ENCODE measurements at regions not wholly inside any gene's neighbourhood (a gene's known extent, or its start where the extent isn't known, plus 50 kb on each side); places are given as distances from the start of the nearest gene placed in this dataset.

GRCh38 chr13:89279374-89279773, 1608.2 kb downstream of the SLITRK5 start:
- TF ChIP-seq ZNF589 (CRISPR knock-in tag; IDR thresholded peaks at IDR 0.05; ENCODE audit: low read depth) (no peak), MYC (IDR thresholded peaks at IDR 0.05; ENCODE audit: low read depth, low read length) (no peak), MYC (CRISPR knock-in tag; IDR thresholded peaks at IDR 0.05; ENCODE audit: borderline replicate concordance, low read depth) (no peak), ZNF644 (tag; IDR thresholded peaks at IDR 0.05; ENCODE audit: low read depth) (no peak), TRIM28 (IDR thresholded peaks at IDR 0.05) (no peak), CCAR2 (IDR thresholded peaks at IDR 0.05; ENCODE audit: low read depth, low read length) (no peak), ZNF76 (CRISPR knock-in tag; IDR thresholded peaks at IDR 0.05; ENCODE audit: borderline replicate concordance) (no peak)
- Histone ChIP-seq H3K4me3 (no peak overlapping the region), H3K79me2 (ENCODE audit: control insufficient read depth, insufficient read depth, low read length) (no peaks in the 10 kb centered on the region), H3K9me1 (ENCODE audit: control insufficient read depth, insufficient read depth, low read length) (no peaks in the 10 kb centered on the region), H3K27me3 (ENCODE audit: control insufficient read depth in 2 of 2, insufficient read depth in 2 of 2, low read length in 2 of 2) (no peaks in the 10 kb centered on the region), H4K20me1 (replicated peaks; ENCODE audit: control insufficient read depth, insufficient read depth, low read length) (no peaks in the 10 kb centered on the region), H3K9ac (ENCODE audit: insufficient read depth in 1 of 2, low read depth in 2 of 2, low read length in 2 of 2) (no peak overlapping the region), H3K27ac (ENCODE audit: extremely low read depth, low read depth, low read length) (no peak overlapping the region), H3K9me3 (replicated peaks; ENCODE audit: control insufficient read depth, insufficient read depth, low read depth, low read length) (no peaks in the 10 kb centered on the region), H3K36me3 (ENCODE audit: control insufficient read depth, insufficient read depth, low read length) (no peaks in the 10 kb centered on the region), H3K4me1 (replicated peaks in 1 of 2; ENCODE audit: control insufficient read depth in 2 of 2, insufficient read depth in 2 of 2, low read length in 2 of 2) (no peaks in the 10 kb centered on the region), H2AFZ (ENCODE audit: low read depth, low read length) (no peak overlapping the region), H3K4me2 (ENCODE audit: insufficient read depth, low read length) (no peak overlapping the region)
- WGBS (ENCODE audit: insufficient coverage, low coverage, missing lambda C conversion rate), result 3% methylated on average over 5 of the region's 5 CpGs
- intact Hi-C loops (cut with micrococcal nuclease), result no loop called here
- ChIA-PET POLR2A (no interaction called here), CTCF (ENCODE audit: low intra/inter-chr PET ratio) (no interaction called here)
- in situ Hi-C loops (cut with MboI), result no loop called here
- FAIRE-seq (no peak), ATAC-seq (no peak), DNase-seq (ENCODE audit: extremely low read depth in 1 of 4, low spot score in 3 of 4) (no peak)
- no TSS peak for BruUV-seq (replicated peaks)

- Histone ChIP-seq H2AFZ (ENCODE audit: low read depth, low read length) (no peak overlapping the region), H3K79me2 (ENCODE audit: control insufficient read depth, insufficient read depth, low read length) (no peaks in the 10 kb centered on the region), H3K9me3 (replicated peaks; ENCODE audit: control insufficient read depth, insufficient read depth, low read depth, low read length) (no peaks in the 10 kb centered on the region), H3K9ac (ENCODE audit: insufficient read depth in 1 of 2, low read depth in 2 of 2, low read length in 2 of 2) (no peak overlapping the region), H4K20me1 (replicated peaks; ENCODE audit: control insufficient read depth, insufficient read depth, low read length) (no peaks in the 10 kb centered on the region), H3K9me1 (ENCODE audit: control insufficient read depth, insufficient read depth, low read length) (no peaks in the 10 kb centered on the region), H3K27ac (ENCODE audit: extremely low read depth, low read depth, low read length) (no peak overlapping the region), H3K27me3 (ENCODE audit: control insufficient read depth in 2 of 2, insufficient read depth in 2 of 2, low read length in 2 of 2) (no peaks in the 10 kb centered on the region), H3K4me1 (replicated peaks in 1 of 2; ENCODE audit: control insufficient read depth in 2 of 2, insufficient read depth in 2 of 2, low read length in 2 of 2) (no peaks in the 10 kb centered on the region), H3K4me3 (no peak overlapping the region), H3K36me3 (ENCODE audit: control insufficient read depth, insufficient read depth, low read length) (no peaks in the 10 kb centered on the region), H3K4me2 (ENCODE audit: insufficient read depth, low read length) (no peak overlapping the region)
- no TSS peak for BruUV-seq (replicated peaks)
- ChIA-PET CTCF (ENCODE audit: low intra/inter-chr PET ratio) (no interaction called here), POLR2A (no interaction called here)
- ATAC-seq (no peak), DNase-seq (ENCODE audit: extremely low read depth in 1 of 4, low spot score in 3 of 4) (no peak), FAIRE-seq (no peak)
- 0% methylated on average over 2 of the region's 3 CpGs for WGBS (ENCODE audit: insufficient coverage, low coverage, missing lambda C conversion rate)
- in situ Hi-C loops (cut with MboI), result no loop called here
- no peak for TF ChIP-seq MED1 (CRISPR knock-in tag; IDR thresholded peaks at IDR 0.05; ENCODE audit: borderline replicate concordance)
- no peak for TF ChIP-seq ZNF175 (CRISPR knock-in tag; IDR thresholded peaks at IDR 0.05; ENCODE audit: low read depth)
- TF ChIP-seq ZNF511 (CRISPR knock-in tag; IDR thresholded peaks at IDR 0.05), result no peak
- TF ChIP-seq POU5F1 (IDR thresholded peaks at IDR 0.05; ENCODE audit: borderline replicate concordance, low read depth, low read length, partially characterized antibody), result no peak
- intact Hi-C loops (cut with micrococcal nuclease), result no loop called here
Observed at GRCh38 chr13:89281331-89281730, 1610.2 kb downstream of the SLITRK5 start.

Data from K562 (cell line).